ELF-1 (cell line): ENCODE measurements at regions not wholly inside any gene's neighbourhood (a gene's known extent, or its start where the extent isn't known, plus 50 kb on each side); places are given as distances from the start of the nearest gene placed in this dataset.

Experiments used
- DNase-seq: peaks from one replicate; pipeline ENCODE4 v3.0.0-alpha.2; 2016; ENCODE audit warnings: low read depth, low spot score

GRCh38 chr1:5385956-5386355 lies 606.3 kb downstream of the NPHP4 start:
- no peak for DNase-seq

GRCh38 chr1:5385096-5385799 lies 607.0 kb downstream of the NPHP4 start:
- DNase-seq, result no peak

- no peak for DNase-seq
These were observed 610.7 kb downstream of the NPHP4 start for GRCh38 chr1:5381491-5381890.

- no peak for DNase-seq
These were observed 613.0 kb downstream of the NPHP4 start for GRCh38 chr1:5379176-5379759.

GRCh38 chr1:5376538-5377247 lies 615.5 kb downstream of the NPHP4 start:
- no peak for DNase-seq

- DNase-seq, result no peak
These were observed 616.7 kb downstream of the NPHP4 start for GRCh38 chr1:5375481-5375880.

- DNase-seq, result no peak
These were observed 618.0 kb downstream of the NPHP4 start for GRCh38 chr1:5374192-5374591.

- no peak for DNase-seq
These were observed 618.9 kb downstream of the NPHP4 start for GRCh38 chr1:5373281-5373680.

- no peak for DNase-seq
These were observed 621.0 kb downstream of the NPHP4 start for GRCh38 chr1:5371270-5371669.

- no peak for DNase-seq
These were observed 621.9 kb downstream of the NPHP4 start for GRCh38 chr1:5370311-5370710.

- no peak for DNase-seq
These were observed 623.0 kb downstream of the NPHP4 start for GRCh38 chr1:5369223-5369622.

- DNase-seq, result no peak
These were observed 624.0 kb downstream of the NPHP4 start for GRCh38 chr1:5368201-5368600.

GRCh38 chr1:5367306-5367705 lies 624.9 kb downstream of the NPHP4 start:
- DNase-seq, result no peak

GRCh38 chr1:5365751-5366150 lies 626.5 kb downstream of the NPHP4 start:
- no peak for DNase-seq

GRCh38 chr1:5364591-5364990 lies 627.6 kb downstream of the NPHP4 start:
- DNase-seq, result no peak

GRCh38 chr1:5354681-5355080 lies 637.5 kb downstream of the NPHP4 start:
- DNase-seq, result no peak

GRCh38 chr1:5351366-5351765 lies 640.9 kb downstream of the NPHP4 start:
- DNase-seq, result no peak

- DNase-seq, result no peak
These were observed 642.7 kb downstream of the NPHP4 start for GRCh38 chr1:5349526-5349925.

GRCh38 chr1:5348732-5349465 lies 643.3 kb downstream of the NPHP4 start:
- DNase-seq, result no peak

GRCh38 chr1:5347726-5348125 lies 644.5 kb downstream of the NPHP4 start:
- DNase-seq, result no peak

- no peak for DNase-seq
These were observed 646.7 kb downstream of the NPHP4 start for GRCh38 chr1:5345556-5345955.

- DNase-seq, result no peak
These were observed 648.8 kb downstream of the NPHP4 start for GRCh38 chr1:5343256-5344020.
